ENCODE measurements at regions not wholly inside any gene's neighbourhood (a gene's known extent, or its start where the extent isn't known, plus 50 kb on each side); places are given as distances from the start of the nearest gene placed in this dataset.
A peak's percentile ranks its signal among the peaks of the same experiment; 100 is the strongest.

DNA sequence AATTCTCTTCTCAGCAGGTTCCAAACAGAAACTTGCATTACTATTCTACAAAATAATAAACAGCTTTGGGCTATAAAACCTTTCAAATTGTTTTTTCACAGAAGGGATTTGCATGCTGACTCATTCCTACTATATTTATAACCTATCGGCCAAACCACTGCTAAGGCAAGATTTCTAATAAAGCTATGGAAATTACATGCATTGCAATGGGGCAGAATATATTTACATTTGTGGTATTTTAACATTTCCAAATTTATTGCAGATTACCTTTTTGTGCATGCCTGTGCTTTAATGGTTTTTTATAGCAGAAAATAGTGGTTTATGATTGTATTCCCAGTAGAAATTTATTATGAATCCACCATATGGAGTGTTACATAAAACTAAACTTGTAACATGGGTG, 69.0 kb upstream of the NPVF start:
- TF ChIP-seq POLR2A (IDR thresholded peaks at IDR 0.05): no peak
- TF ChIP-seq EP300 (IDR thresholded peaks at IDR 0.05): no peak
- TF ChIP-seq POLR2AphosphoS5 (IDR thresholded peaks at IDR 0.05): no peak
- no peak for TF ChIP-seq CTCF (IDR thresholded peaks at IDR 0.05)
- H3K4me3 ChIP-seq: no peak overlapping the region
- H3K36me3 ChIP-seq: no peaks in the 10 kb centered on the region
- no peaks in the 10 kb centered on the region for H3K4me1 ChIP-seq
- no peaks in the 10 kb centered on the region for H3K9me3 ChIP-seq
- no peaks in the 10 kb centered on the region for H3K27me3 ChIP-seq
- intact Hi-C loops (cut with DNase I): no loop called here
- DNase-seq: no peak
- 76 to 81% methylated on average over 1 of the region's 1 CpG for WGBS, 2 donors
- no peak overlapping the region for H3K27ac ChIP-seq

GRCh38 chr7:25303281-25304181, 75.2 kb upstream of the NPVF start:
- H3K27ac ChIP-seq: peak overlapping the region in 2 of 4 donors; percentile 40 to 50
- H3K4me3 ChIP-seq: no peak overlapping the region
- TF ChIP-seq CTCF (IDR thresholded peaks at IDR 0.05) (no peak), EP300 (IDR thresholded peaks at IDR 0.05) (no peak), POLR2A (IDR thresholded peaks at IDR 0.05) (no peak), POLR2AphosphoS5 (IDR thresholded peaks at IDR 0.05) (no peak)
- intact Hi-C loops (cut with DNase I): no loop called here
- peaks cover 0 to 41% (median 26%) of the 10 kb centered on the region in 4 donors for H3K4me1 ChIP-seq
- H3K27me3 ChIP-seq: no peaks in the 10 kb centered on the region
- H3K36me3 ChIP-seq: no peaks in the 10 kb centered on the region
- no peaks in the 10 kb centered on the region for H3K9me3 ChIP-seq
- WGBS, 2 donors: 67 to 88% methylated on average over 3 of the region's 3 CpGs
- DNase-seq: no peak

DNA sequence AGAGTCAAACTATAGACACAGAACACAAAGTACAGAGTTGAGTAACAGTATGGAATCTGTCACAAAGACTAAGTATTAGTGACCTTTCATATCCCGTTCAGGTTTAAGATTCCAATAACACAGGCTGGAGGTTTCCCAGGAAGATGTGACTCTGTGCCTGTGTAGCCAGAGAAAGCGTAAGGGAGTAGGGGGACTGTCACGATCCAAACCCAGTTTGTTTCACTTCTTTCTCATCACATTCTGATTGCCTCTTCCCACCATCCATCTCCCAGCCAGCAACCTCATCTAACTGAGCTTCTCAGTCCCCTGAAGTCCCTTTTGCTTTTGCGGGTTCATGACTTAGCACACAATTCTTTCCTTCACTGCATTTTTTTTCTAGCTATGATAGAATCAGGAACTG, 76.4 kb upstream of the NPVF start:
- H3K27me3 ChIP-seq: no peaks in the 10 kb centered on the region
- no peaks in the 10 kb centered on the region for H3K9me3 ChIP-seq
- no peak for DNase-seq
- WGBS, 2 donors: 87% methylated on average over 4 of the region's 4 CpGs
- no peak overlapping the region for H3K27ac ChIP-seq
- H3K4me3 ChIP-seq: no peak overlapping the region
- peaks cover 0 to 50% (median 37%) of the 10 kb centered on the region in 4 donors for H3K4me1 ChIP-seq
- H3K36me3 ChIP-seq: no peaks in the 10 kb centered on the region
- intact Hi-C loops (cut with DNase I): no loop called here
- no peak for TF ChIP-seq CTCF (IDR thresholded peaks at IDR 0.05)
- TF ChIP-seq POLR2A (IDR thresholded peaks at IDR 0.05): no peak
- TF ChIP-seq EP300 (IDR thresholded peaks at IDR 0.05): no peak
- no peak for TF ChIP-seq POLR2AphosphoS5 (IDR thresholded peaks at IDR 0.05)

DNA sequence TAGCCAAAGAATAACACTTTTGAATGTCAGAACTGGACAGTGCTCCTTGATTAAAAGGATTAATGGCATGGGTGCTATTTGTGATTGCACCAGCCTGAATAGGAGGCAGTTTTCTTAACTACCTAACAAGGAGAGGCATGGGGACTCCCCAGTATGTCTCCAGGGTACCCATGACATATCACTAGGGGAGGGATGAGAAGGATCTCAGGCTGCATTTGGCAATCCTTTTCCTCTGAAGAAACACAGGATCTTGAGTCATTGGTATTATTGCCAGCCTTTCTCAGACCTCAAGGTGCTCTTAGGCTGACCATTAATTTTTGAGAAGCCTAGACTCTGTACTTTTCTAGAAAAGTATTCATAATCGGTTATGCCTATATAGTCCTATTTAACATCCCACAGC, 77.5 kb upstream of the NPVF start:
- intact Hi-C loops (cut with DNase I): no loop called here
- 94 to 99% methylated on average over 1 of the region's 1 CpG for WGBS, 2 donors

More for the DNA sequence above, 77.5 kb upstream of the NPVF start:
- Histone ChIP-seq H3K4me3 (no peak overlapping the region), H3K4me1 (peaks cover 0 to 50% (median 39%) of the 10 kb centered on the region in 4 donors), H3K27me3 (no peaks in the 10 kb centered on the region), H3K36me3 (no peaks in the 10 kb centered on the region), H3K9me3 (no peaks in the 10 kb centered on the region), H3K27ac (no peak overlapping the region)
- TF ChIP-seq CTCF (IDR thresholded peaks at IDR 0.05): no peak
- no peak for DNase-seq

All from sigmoid colon (tissue), 6 donors.